Urinary bladder (tissue), 3 donors: ENCODE measurements at regions not wholly inside any gene's neighbourhood (a gene's known extent, or its start where the extent isn't known, plus 50 kb on each side); places are given as distances from the start of the nearest gene placed in this dataset.

Experiments used
- DNase-seq: peaks from one replicate; pipeline ENCODE4 v3.0.0-alpha.2; 2015; ENCODE audit errors: extremely low spot score
- H3K27ac ChIP-seq: one replicate; pipeline ENCODE4 v1.5.1; 2013; ENCODE audit warnings: low read depth, mild to moderate bottlenecking, moderate library complexity
- H3K36me3 ChIP-seq: one replicate; pipeline ENCODE4 v1.6.1; 2013; ENCODE audit warnings: mild to moderate bottlenecking, moderate library complexity; ENCODE audit not compliant: insufficient read depth
- H3K4me1 ChIP-seq: one replicate; pipeline ENCODE4 v1.6.1; 2013; ENCODE audit warnings: mild to moderate bottlenecking, moderate library complexity; ENCODE audit not compliant: insufficient read depth
- H3K4me3 ChIP-seq: one replicate; pipeline ENCODE4 v1.5.1; 2013; ENCODE audit warnings: low read depth, low read length
- WGBS: extraction: QIAGEN DNeasy Blood & Tissue Kit; methylation state at CpG from one replicate; pipeline ENCODE4 v1.1.7; 2013; 5-methylcytosine and 5-hydroxymethylcytosine counted together
- donor health status: healthy with polysubstance abuse.
- donor health status: healthy.

DNA sequence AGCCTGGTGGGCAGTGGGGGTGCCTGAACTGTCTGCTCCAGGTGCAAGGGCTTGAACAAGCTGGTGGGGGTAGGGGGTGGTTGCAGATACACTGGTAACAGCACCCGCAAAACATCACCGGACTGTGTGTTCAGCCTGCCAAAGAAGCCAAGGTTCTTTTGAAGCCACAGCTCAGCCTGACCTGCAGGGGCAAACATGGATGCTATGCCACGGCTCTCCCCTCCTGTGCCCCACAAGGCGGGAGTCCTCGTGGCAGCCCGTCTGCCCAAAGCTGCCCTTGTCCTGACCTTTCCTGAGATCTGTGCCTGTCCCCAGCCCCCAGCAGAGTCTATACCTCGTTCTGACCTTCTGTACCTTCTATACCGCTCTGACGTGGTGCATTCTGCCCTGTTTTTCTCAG is 285.7 kb downstream of the GLRX3 start:
- no peaks in the 10 kb centered on the region for H3K36me3 ChIP-seq
- 74% methylated on average over 9 of the region's 9 CpGs for WGBS
- no peak overlapping the region for H3K4me3 ChIP-seq
- no peak overlapping the region for H3K27ac ChIP-seq
- no peaks in the 10 kb centered on the region for H3K4me1 ChIP-seq
- no peak for DNase-seq

DNA sequence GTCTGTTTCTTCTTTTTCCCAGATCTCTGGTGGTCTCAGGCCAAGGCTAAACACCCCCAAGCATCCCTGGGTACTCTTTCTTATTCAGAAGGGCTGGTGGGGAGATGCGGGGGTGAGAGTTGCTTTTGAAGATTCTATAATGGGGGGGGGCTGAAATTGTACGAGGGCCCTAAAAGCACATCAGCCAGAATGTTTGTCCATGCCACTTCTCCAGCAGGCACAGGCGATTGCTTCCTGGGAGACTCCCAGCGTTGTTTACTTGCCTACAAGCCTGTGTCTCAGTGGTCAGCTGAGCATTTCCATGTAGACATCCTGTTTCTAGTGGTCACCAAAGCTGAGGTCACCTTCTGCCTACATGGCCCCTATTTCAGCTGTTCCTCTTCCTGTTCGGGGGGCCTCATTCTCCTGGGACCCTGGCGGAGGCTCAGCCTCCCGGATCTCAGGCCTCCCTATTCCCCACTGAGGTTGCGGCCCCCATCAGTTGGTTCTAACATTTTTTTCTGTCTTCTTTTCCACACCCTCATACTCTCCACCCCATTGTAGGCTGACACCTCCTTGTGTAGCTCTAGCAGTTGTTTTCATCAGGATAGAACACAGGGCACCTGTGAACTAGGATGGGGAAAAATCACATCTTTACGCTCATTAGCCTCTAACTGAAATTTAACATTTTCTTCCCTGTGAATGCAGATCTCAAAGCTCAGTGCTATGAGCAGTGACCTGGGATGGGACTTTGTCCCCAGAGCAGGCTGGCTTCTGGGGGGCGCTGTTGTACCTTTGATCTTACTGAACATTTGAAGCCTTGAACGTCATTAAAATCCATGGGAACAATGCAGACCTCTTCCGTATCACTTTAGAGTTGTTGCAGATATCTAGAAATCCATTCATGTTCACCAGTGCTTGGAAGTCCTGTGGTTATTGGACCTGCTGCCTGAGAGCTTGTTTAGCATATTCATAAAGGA is 286.5 kb downstream of the GLRX3 start:
- DNase-seq: no peak

DNA sequence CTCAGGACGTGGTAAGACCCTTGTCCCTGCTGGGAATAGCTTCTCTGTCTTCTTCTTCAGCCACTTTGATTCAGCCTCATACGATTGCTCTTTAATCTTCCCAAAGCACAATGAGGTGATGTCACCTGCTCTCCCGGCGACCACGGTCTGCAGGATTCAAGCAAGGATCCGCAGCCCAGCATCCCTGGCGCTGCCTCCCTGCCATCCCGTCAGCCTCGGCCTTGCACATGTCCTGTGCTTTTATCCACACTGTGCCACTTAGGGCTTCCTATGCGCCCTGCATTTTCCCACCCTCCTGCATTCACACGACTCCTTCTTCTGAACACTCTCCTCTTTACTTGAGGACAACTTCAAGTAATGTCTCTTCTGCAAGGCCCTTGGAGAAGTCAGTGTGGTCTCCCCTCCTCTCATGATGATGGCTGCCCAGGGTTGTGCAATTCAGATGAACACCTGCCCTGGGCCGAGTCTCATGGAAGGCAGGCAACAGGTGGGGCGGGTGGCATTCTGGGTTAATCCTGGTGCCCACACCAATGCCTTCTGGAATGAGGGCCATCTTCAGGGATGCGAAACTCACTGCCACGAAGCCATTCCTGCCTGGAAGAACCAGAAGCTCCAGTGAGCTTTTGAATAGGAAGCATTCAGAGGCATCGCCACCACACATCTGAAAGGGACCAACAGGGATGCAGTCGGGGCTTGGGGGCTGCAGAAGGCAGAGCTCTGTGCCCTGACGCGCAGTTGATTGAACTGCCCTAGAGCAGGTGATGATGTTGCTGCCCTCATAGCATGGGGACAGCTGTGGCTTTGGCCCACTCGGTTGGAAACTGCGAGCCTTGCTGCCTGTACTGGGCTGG is 287.5 kb downstream of the GLRX3 start:
- Histone ChIP-seq H3K4me3 (no peak overlapping the region), H3K27ac (no peak overlapping the region), H3K4me1 (no peaks in the 10 kb centered on the region), H3K36me3 (no peaks in the 10 kb centered on the region)
- DNase-seq: no peak
- 90% methylated on average over 21 of the region's 21 CpGs for WGBS

More for the DNA sequence above, 286.5 kb downstream of the GLRX3 start:
- no peak overlapping the region for H3K27ac ChIP-seq
- H3K4me1 ChIP-seq: no peaks in the 10 kb centered on the region
- 77% methylated on average over 12 of the region's 12 CpGs for WGBS
- H3K36me3 ChIP-seq: no peaks in the 10 kb centered on the region
- H3K4me3 ChIP-seq: no peak overlapping the region

DNA sequence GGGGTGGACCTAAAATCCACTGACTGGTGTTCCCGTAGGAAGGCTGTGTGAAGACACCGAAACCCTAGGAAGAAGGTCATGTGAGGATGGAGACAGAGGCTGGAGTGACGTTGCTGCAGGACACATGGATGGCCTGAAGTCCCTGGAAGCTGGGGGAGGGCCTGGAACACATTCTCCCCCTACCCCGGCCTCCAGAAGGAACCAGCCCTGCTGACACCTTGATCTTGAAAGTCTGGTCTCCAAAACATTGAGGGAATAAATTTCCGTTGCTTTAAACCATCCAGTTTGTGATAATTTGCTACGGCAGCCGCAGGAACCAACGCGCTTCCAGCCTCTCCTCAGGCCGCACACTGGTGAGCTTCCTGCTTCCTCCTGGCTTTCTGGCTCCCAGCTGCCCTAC is 288.2 kb downstream of the GLRX3 start:
- Histone ChIP-seq H3K4me3 (no peak overlapping the region), H3K27ac (no peak overlapping the region), H3K4me1 (no peaks in the 10 kb centered on the region), H3K36me3 (no peaks in the 10 kb centered on the region)
- WGBS: 77% methylated on average over 10 of the region's 10 CpGs
- no peak for DNase-seq

DNA sequence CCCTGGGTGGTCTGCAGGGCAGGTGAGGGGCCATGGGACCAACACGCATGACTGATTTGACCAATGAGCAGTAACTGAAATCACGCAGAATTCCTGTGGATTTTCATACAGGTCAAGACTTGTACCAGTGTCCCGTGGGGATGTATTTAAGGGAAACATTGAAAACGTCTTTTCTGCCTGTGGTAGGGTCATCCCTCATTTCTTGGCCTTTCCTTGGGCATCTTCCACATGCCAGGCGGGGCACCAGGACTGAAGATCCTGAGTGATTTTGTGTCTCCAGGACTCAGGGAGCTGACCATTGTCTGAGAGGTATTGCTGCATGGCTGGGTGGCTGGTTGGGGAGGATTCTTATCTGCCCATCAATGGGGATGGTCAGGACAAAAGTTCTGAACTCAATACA is 289.0 kb downstream of the GLRX3 start:
- no peaks in the 10 kb centered on the region for H3K4me1 ChIP-seq
- no peak for DNase-seq
- no peak overlapping the region for H3K4me3 ChIP-seq
- H3K27ac ChIP-seq: no peak overlapping the region
- H3K36me3 ChIP-seq: no peaks in the 10 kb centered on the region
- WGBS: 76% methylated on average over 5 of the region's 5 CpGs

DNA sequence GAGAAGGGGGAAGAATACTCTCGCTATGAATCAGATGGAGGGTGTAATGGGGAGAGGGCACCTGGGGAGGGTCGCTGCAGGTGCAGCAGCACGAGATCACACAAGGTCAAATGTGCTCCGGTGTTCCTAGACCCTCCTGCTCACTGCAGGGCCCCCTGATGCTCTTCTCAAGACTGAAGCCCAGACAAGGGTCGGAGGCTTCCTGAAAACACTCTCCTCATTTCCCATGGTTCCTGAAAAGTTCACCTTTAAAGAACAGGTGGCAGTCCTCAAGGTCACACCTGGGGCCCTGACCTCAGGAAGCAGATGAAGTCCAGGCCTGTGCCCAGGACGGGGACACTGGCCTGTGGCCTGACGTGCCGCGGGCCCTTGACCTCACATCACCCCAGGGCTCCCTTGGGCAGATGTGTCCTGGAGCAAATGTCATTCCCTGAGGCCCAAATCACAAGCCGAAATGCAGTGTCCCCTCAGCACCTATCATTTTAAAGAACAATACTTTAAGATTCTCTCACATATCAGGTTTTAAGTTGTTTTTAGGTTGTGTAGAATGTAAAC is 289.8 kb downstream of the GLRX3 start:
- 89% methylated on average over 10 of the region's 10 CpGs for WGBS
- no peak overlapping the region for H3K27ac ChIP-seq
- no peak overlapping the region for H3K4me3 ChIP-seq
- H3K4me1 ChIP-seq: no peaks in the 10 kb centered on the region
- H3K36me3 ChIP-seq: no peaks in the 10 kb centered on the region
- no peak for DNase-seq

DNA sequence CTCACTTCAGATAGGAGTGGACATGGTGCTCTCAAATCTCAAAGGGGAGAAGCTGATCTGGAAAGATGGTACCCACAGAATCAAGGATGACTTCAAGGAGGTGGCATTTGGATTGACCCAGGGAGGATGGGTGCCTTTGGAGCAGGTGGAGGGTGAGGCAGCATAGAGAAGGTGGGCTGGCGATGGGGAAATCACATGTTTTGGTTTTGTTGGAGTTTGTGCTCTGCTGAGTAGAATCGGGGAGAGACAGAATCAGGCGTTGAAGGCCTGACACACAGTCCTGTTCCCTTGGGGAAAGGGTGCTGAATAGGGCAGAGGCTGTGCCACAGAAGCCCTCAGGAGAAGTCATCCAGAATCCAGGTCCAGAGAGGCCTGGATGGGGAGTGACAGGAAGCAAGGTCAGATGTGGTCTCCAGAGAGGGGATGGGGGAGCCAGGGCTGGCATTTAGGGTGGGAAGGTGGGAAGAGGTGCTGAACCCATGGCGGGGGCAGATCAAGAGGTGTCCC is 291.1 kb downstream of the GLRX3 start:
- DNase-seq: no peak
- Histone ChIP-seq H3K36me3 (no peaks in the 10 kb centered on the region), H3K4me3 (no peak overlapping the region), H3K27ac (no peak overlapping the region), H3K4me1 (no peaks in the 10 kb centered on the region)
- WGBS: 90% methylated on average over 4 of the region's 4 CpGs

DNA sequence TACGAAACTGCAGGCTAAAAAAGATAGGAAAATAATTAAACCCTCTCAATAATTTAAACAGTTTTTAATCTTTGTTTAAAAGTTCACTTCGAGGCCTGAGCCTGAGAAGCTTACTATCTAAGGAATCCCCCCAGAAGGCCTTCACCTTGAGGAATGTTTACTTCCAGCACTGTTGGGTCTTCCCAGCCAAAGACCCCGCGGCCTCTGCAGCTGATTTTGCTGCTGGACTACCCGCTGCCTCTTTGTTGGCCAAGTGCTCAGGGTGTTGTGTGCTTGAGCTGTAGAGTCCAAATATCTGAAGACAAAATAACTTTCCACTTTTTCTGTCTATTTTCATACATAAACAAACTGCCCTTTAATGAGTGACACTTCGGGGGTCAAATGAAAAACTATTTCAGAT is 292.7 kb downstream of the GLRX3 start:
- 33% methylated on average over 6 of the region's 6 CpGs for WGBS
- no peak overlapping the region for H3K27ac ChIP-seq
- DNase-seq: no peak
- H3K36me3 ChIP-seq: no peaks in the 10 kb centered on the region
- no peaks in the 10 kb centered on the region for H3K4me1 ChIP-seq
- no peak overlapping the region for H3K4me3 ChIP-seq

DNA sequence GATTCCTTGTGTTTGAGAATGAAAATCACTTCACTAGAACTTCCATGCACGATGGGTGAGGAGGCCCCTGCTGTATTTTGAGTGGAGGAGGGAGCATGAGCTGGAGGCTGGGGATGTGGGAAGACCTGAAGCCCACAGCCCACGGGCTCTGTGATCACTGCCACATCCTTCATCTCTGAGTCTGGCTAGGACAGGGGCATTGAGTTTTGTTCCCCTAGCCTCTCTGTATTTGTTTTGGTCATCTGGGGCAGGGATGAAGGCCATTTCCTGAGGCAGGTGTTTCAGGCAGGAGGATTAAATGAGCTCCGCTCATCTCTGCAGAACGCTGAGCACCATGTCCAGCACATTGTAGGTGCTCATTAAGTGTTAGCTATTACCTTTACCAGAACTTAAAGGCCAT is 293.6 kb downstream of the GLRX3 start:
- WGBS: 81% methylated on average over 4 of the region's 4 CpGs
- no peak for DNase-seq
- Histone ChIP-seq H3K27ac (no peak overlapping the region), H3K4me3 (no peak overlapping the region), H3K4me1 (no peaks in the 10 kb centered on the region), H3K36me3 (no peaks in the 10 kb centered on the region)

DNA sequence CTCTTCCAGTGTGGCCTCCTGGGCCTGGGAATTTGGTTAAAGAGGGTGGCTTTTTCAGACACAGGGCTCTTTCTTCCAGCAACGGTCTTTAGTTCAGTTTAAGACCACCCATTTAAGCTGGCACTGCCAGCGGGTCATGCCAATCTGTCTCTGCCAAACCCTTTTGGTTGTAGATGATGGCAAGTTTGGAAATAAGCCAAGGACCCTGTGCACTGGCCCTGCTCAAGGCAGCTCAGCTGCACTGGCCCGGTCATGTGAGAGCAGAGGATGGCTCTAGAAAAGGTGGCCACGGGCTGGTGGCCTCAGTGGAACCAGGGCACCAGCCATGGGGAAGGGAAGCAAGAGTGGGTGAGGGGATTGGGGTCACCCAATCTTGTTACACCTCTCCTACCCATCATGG is 294.1 kb downstream of the GLRX3 start:
- no peak for DNase-seq
- Histone ChIP-seq H3K27ac (no peak overlapping the region), H3K4me3 (no peak overlapping the region), H3K36me3 (no peaks in the 10 kb centered on the region), H3K4me1 (no peaks in the 10 kb centered on the region)
- WGBS: 82% methylated on average over 4 of the region's 4 CpGs

DNA sequence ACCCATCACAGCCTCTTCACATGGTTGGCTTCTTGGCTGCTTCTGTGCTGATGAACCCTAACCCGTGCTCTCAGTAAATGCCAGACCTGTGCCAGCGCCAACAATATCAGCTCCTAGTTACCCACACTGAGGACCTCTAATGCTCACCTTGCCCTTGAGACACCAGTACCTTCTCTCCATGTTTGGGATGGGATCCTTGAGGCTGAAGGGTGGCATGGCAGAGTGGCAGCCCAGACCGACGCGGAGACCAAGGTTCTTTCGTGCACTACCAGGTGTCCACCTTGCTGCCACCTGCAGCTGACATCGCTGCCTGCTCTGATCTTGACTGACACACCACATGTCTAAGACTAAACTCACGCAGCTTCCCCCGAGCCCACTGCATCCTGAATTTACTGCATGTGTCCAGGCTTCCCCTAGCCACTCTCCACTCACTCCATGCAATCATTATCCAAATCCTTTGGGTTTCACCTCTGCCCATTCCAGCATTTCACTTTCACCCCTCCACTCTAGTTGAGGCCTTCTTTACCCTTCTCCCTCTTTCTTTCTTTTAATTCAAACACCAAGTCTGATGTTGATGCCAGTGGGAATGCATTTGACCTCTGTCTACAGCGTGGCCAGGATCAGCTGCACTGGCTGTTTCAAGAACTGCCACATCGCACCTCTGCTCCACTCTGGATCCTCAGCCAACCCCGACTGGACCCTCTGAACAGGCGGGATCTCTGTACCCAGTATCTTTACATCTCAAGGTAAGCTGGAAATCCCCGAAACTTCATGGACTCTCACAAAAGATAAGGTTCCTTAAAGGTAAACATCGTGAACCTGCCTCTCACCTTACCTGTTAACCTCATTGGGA is 294.9 kb downstream of the GLRX3 start:
- 88% methylated on average over 15 of the region's 15 CpGs for WGBS
- Histone ChIP-seq H3K36me3 (no peaks in the 10 kb centered on the region), H3K4me3 (no peak overlapping the region), H3K27ac (no peak overlapping the region), H3K4me1 (no peaks in the 10 kb centered on the region)
- no peak for DNase-seq

DNA sequence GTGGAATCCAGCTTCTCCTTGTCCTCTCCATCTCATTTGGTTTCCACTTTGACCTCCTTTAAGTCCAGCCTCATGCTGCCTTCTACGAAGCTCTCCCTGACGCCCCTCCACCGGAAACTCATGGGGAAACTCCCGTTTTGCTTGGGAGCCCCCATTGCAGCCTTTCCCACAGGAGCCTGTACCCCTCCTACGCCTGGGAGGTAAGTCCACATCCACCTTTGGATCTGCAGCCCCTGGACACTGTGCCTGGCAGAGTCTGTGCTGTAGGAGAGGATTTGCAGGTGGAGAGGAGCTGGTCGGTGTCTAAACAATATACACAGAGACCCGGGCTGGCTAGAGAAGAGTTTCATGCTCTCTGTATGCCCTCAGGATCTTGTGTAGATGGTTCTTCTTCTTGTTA is 296.1 kb downstream of the GLRX3 start:
- H3K27ac ChIP-seq: no peak overlapping the region
- WGBS: 63% methylated on average over 7 of the region's 7 CpGs
- no peaks in the 10 kb centered on the region for H3K36me3 ChIP-seq
- DNase-seq: no peak
- H3K4me3 ChIP-seq: no peak overlapping the region
- H3K4me1 ChIP-seq: no peaks in the 10 kb centered on the region

DNA sequence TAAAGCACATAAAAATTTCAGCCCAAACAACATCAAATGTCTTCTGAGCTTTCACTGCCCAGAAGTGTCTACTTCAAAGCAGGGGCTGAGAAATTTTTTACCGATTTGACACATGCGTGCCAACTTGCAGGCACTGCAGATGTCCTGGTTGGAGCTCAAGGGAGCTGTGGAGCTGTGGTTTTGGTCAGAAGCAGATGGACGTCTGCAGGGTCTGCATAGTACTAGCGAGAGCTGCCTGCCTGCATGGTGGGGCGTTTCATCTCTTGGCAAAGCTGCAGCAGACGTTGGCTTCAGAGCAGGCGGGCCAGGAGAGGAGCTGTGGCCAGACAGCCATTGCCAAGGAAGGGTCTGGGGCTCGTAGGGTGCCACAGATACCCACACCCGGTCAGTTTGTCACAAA is 296.7 kb downstream of the GLRX3 start:
- 79% methylated on average over 9 of the region's 9 CpGs for WGBS
- Histone ChIP-seq H3K36me3 (no peaks in the 10 kb centered on the region), H3K4me1 (no peaks in the 10 kb centered on the region), H3K27ac (no peak overlapping the region), H3K4me3 (no peak overlapping the region)
- no peak for DNase-seq
